Endothelial cell of umbilical vein (primary cell): ENCODE measurements at regions not wholly inside any gene's neighbourhood (a gene's known extent, or its start where the extent isn't known, plus 50 kb on each side); places are given as distances from the start of the nearest gene placed in this dataset.

Experiments used
- BruUV-seq: library from RNA; stranded (reverse); fragments of 400-500 nt; replicated peaks from 2 replicates; lab custom pipeline; 2021; lab: Mats Ljungman, UMichigan
- CTCF ChIA-PET: fragments of 300-600, 350-600 bp; sonication (Branson Sonifier 250); formaldehyde crosslinking; loops from one replicate; lab custom pipeline; 2021; ENCODE audit warnings: antibody characterized with exemption, inconsistent platforms; lab: Charles Lee
- POLR2A ChIA-PET: fragments of 300-600, 350-600 bp; sonication (Branson Sonifier 250); formaldehyde crosslinking; loops from one replicate; lab custom pipeline; 2021; ENCODE audit warnings: antibody characterized with exemption, inconsistent platforms; lab: Charles Lee
- DNase-seq: peaks from one replicate; pipeline ENCODE4 v3.0.0-alpha.2; 2011; ENCODE audit warnings: low read depth, low spot score
- FAIRE-seq: peaks from 2 replicates; lab custom pipeline; 2011; peaks lifted over from hg19 to GRCh38; lab: Jason Lieb, UNC
- H2AFZ ChIP-seq: 2 replicates; pipeline ENCODE4 v1.6.0; 2012; ENCODE audit warnings: low read depth, low read length, control low read depth, inconsistent platforms
- H3K27ac ChIP-seq: 2 replicates; pipeline ENCODE4 v1.5.1; 2011; ENCODE audit warnings: low read depth, mild to moderate bottlenecking, control low read depth, low read length, moderate library complexity; ENCODE audit not compliant: insufficient read depth
- H3K27me3 ChIP-seq, 2 experiments: 2 replicates each; pipeline versions ENCODE4 v1.6.0 to v1.6.1; 2011; ENCODE audit warnings: low read length in 2 of 2, mixed read lengths in 1 of 2; ENCODE audit not compliant: control insufficient read depth in 2 of 2, insufficient read depth in 2 of 2
- H3K36me3 ChIP-seq, 2 experiments: 2 replicates in 1 of 2; 3 replicates in 1 of 2; pipeline ENCODE4 v1.5.1; 2011; ENCODE audit warnings: low read length in 2 of 2, mild to moderate bottlenecking in 1 of 2, moderate library complexity in 1 of 2; ENCODE audit not compliant: control insufficient read depth in 2 of 2, insufficient read depth in 2 of 2; ENCODE audit errors: extremely low read depth in 1 of 2
- H3K4me1 ChIP-seq: 3 replicates; pipeline ENCODE4 v1.5.1; 2011; ENCODE audit warnings: mild to moderate bottlenecking, low read length; ENCODE audit not compliant: control insufficient read depth, insufficient read depth; ENCODE audit errors: extremely low read depth
- H3K4me2 ChIP-seq: 2 replicates; pipeline ENCODE4 v1.6.1; 2011; ENCODE audit warnings: low read length, control low read depth, mixed read lengths; ENCODE audit not compliant: insufficient read depth
- H3K4me3 ChIP-seq, 3 experiments: fragments of 200-600 bp in 1 of 3; sonication (generic), shearing (Covaris generic) in 1 of 3; replicated peaks in 1 of 3; 2 replicates each; pipeline ENCODE4 v1.5.1; 2011 to 2016; ENCODE audit warnings: control low read depth in 3 of 3, low read length in 3 of 3, mild to moderate bottlenecking in 2 of 3, inconsistent platforms in 1 of 3, low read depth in 1 of 3, moderate library complexity in 1 of 3; ENCODE audit not compliant: insufficient read depth in 1 of 3
- H3K79me2 ChIP-seq: 2 replicates; pipeline ENCODE4 v1.6.0; 2012; ENCODE audit warnings: low read length, inconsistent platforms; ENCODE audit not compliant: control insufficient read depth, insufficient read depth
- H3K9ac ChIP-seq: replicated peaks from 2 replicates; pipeline ENCODE3; 2011; ENCODE audit warnings: low read length, control low read depth; ENCODE audit not compliant: insufficient read depth; ENCODE audit errors: extremely low read depth
- H3K9me1 ChIP-seq: replicated peaks from 3 replicates; pipeline ENCODE4 v1.6.0; 2011; ENCODE audit warnings: mild to moderate bottlenecking, low read length; ENCODE audit not compliant: control insufficient read depth, insufficient read depth; ENCODE audit errors: extremely low read depth
- H3K9me3 ChIP-seq: replicated peaks from 2 replicates; pipeline ENCODE4 v1.5.1; 2012; ENCODE audit warnings: low read length, inconsistent platforms; ENCODE audit not compliant: control insufficient read depth, insufficient read depth
- H4K20me1 ChIP-seq: replicated peaks from 2 replicates; pipeline ENCODE3; 2011; ENCODE audit warnings: mild to moderate bottlenecking, low read length; ENCODE audit not compliant: control insufficient read depth, insufficient read depth; ENCODE audit errors: extremely low read depth
- CTCF ChIP-seq, 2 donors: IDR thresholded peaks; 1 replicate in 1 of 2; 2 replicates in 1 of 2; pipeline ENCODE4 v1.5.1; 2011; ENCODE audit warnings: low read length in 2 of 2, mild to moderate bottlenecking in 2 of 2, moderate library complexity in 2 of 2, control low read depth in 1 of 2, inconsistent platforms in 1 of 2, low read depth in 1 of 2; ENCODE audit not compliant: insufficient read depth in 1 of 2; ENCODE audit errors: extremely low read depth in 1 of 2
- EZH2 ChIP-seq: IDR thresholded peaks from 2 replicates; pipeline ENCODE4 v1.6.1; 2012; ENCODE audit warnings: borderline replicate concordance, low read depth, mild to moderate bottlenecking, moderate library complexity, low read length, inconsistent platforms; ENCODE audit not compliant: severe bottlenecking
- FOS ChIP-seq: IDR thresholded peaks from 2 replicates; pipeline ENCODE4 v1.6.1; 2011; ENCODE audit warnings: mild to moderate bottlenecking, low read length, moderate library complexity, borderline replicate concordance; ENCODE audit not compliant: insufficient read depth
- GATA2 ChIP-seq: IDR thresholded peaks from 2 replicates; pipeline ENCODE4 v1.7.0; 2011; ENCODE audit warnings: low read depth, mild to moderate bottlenecking, moderate library complexity, mixed read lengths, low read length; ENCODE audit not compliant: insufficient read length, insufficient read depth
- JUN ChIP-seq: IDR thresholded peaks from 2 replicates; pipeline ENCODE4 v1.6.1; 2011; ENCODE audit warnings: borderline replicate concordance, low read depth; ENCODE audit not compliant: insufficient read length, insufficient read depth
- MAX ChIP-seq: IDR thresholded peaks from 2 replicates; pipeline ENCODE4 v1.6.1; 2011; ENCODE audit not compliant: insufficient read depth, insufficient read length
- MYC ChIP-seq: IDR thresholded peaks from one replicate; pipeline ENCODE4 v1.6.1; 2011; ENCODE audit warnings: mild to moderate bottlenecking, low read depth, low read length
- POLR2A ChIP-seq: IDR thresholded peaks from 2 replicates; pipeline ENCODE4 v1.6.1; 2012; ENCODE audit warnings: low read depth, mild to moderate bottlenecking, control low read depth, low read length
- POLR2AphosphoS5 ChIP-seq: IDR thresholded peaks from 2 replicates; pipeline ENCODE4 v1.6.1; 2012; ENCODE audit warnings: low read depth, mild to moderate bottlenecking, control low read depth, low read length, moderate library complexity; ENCODE audit not compliant: insufficient read depth
- dilution Hi-C: fragments of 300-500 bp; cut with MboI; formaldehyde crosslinking; loops from one replicate; pipeline ENCODE4 v1.15.0; 2019; ENCODE audit warnings: low sequenced_read_pairs; ENCODE audit not compliant: extremely low pct_ligation_motif_present
- intact Hi-C: fragments of 100-400 bp; cut with micrococcal nuclease; formaldehyde crosslinking; loops from one replicate; pipeline ENCODE4 v1.10.0; 2022

- FAIRE-seq (no peak), DNase-seq (no peak)
- Histone ChIP-seq H2AFZ (no peak overlapping the region), H3K4me2 (no peak overlapping the region), H3K9me3 (no peaks in the 10 kb centered on the region), H3K36me3 (no peaks in the 10 kb centered on the region), H3K79me2 (no peaks in the 10 kb centered on the region), H3K27ac (no peak overlapping the region), H3K4me1 (no peaks in the 10 kb centered on the region), H3K27me3 (no peaks in the 10 kb centered on the region), H4K20me1 (no peaks in the 10 kb centered on the region), H3K9ac (no peak overlapping the region), H3K4me3 (no peak overlapping the region), H3K9me1 (no peaks in the 10 kb centered on the region)
- intact Hi-C loops (no loop called here), dilution Hi-C loops (no loop called here)
- CTCF ChIA-PET, result interaction anchor here (1.2 kb wide), 1 partner anchor 602 kb away, joined by 3 read pairs; no protein-coding TSS in a partner anchor
- no peak for TF ChIP-seq EZH2
- TF ChIP-seq POLR2A, result no peak
- no peak for TF ChIP-seq GATA2
- no peak for TF ChIP-seq FOS
- no peak for TF ChIP-seq MYC
- no peak for TF ChIP-seq JUN
- no peak for TF ChIP-seq MAX
- TF ChIP-seq POLR2AphosphoS5, result no peak
- TF ChIP-seq CTCF (IDR thresholded peaks at IDR 0.05; ENCODE audit: extremely low read depth in 1 of 2, insufficient read depth in 1 of 2, low read depth in 1 of 2, low read length in 2 of 2), result no peak
- BruUV-seq, result no TSS peak
- POLR2A ChIA-PET, result no interaction called here
Observed at GRCh38 chr5:12876541-12877298, 972.5 kb upstream of the CTNND2 start.
